Right lung (tissue), 2 donors: ENCODE measurements at regions not wholly inside any gene's neighbourhood (a gene's known extent, or its start where the extent isn't known, plus 50 kb on each side); places are given as distances from the start of the nearest gene placed in this dataset.

Source experiments
- DNase-seq, 2 donors: peaks; one replicate each; pipeline ENCODE4 v3.0.0-alpha.2; 2013

GRCh38 chrX:46447384-46447783 lies 97.8 kb downstream of the ZNF674 start:
- DNase-seq = no peak

- DNase-seq = peak; percentile 82 to 85
These were observed 98.4 kb downstream of the ZNF674 start for GRCh38 chrX:46446727-46447378.

- DNase-seq = no peak
These were observed 101.2 kb downstream of the ZNF674 start for GRCh38 chrX:46444011-46444410.

- no peak for DNase-seq
These were observed 108.5 kb downstream of the ZNF674 start for GRCh38 chrX:46436744-46437143.

- no peak for DNase-seq
These were observed 111.3 kb downstream of the ZNF674 start for GRCh38 chrX:46433892-46434291.

- DNase-seq = peak; percentile 37 to 61
These were observed 136.4 kb downstream of the ZNF674 start for GRCh38 chrX:46408553-46409407.

GRCh38 chrX:46407753-46408130 lies 137.5 kb downstream of the ZNF674 start:
- no peak for DNase-seq

- no peak for DNase-seq
These were observed 138.0 kb downstream of the ZNF674 start for GRCh38 chrX:46407036-46407752.

GRCh38 chrX:46404774-46405173 lies 140.4 kb downstream of the ZNF674 start:
- DNase-seq = no peak

- DNase-seq = no peak
These were observed 144.4 kb downstream of the ZNF674 start for GRCh38 chrX:46400530-46401443.

GRCh38 chrX:46398874-46399273 lies 146.3 kb downstream of the ZNF674 start:
- DNase-seq = no peak

GRCh38 chrX:46398126-46398525 lies 147.1 kb downstream of the ZNF674 start:
- no peak for DNase-seq

- no peak for DNase-seq
These were observed 158.7 kb downstream of the ZNF674 start for GRCh38 chrX:46386511-46386910.

- DNase-seq = no peak
These were observed 162.2 kb downstream of the ZNF674 start for GRCh38 chrX:46383006-46383405.

- no peak for DNase-seq
These were observed 162.6 kb downstream of the ZNF674 start for GRCh38 chrX:46382595-46382994.

GRCh38 chrX:46381630-46382029 lies 163.6 kb downstream of the ZNF674 start:
- DNase-seq = no peak

- DNase-seq = no peak
These were observed 165.0 kb downstream of the ZNF674 start for GRCh38 chrX:46380148-46380752.

GRCh38 chrX:46376246-46376885 lies 168.9 kb downstream of the ZNF674 start:
- peak in 1 of 2 donors; percentile 3 for DNase-seq

GRCh38 chrX:46375831-46376230 lies 169.4 kb downstream of the ZNF674 start:
- DNase-seq = no peak

- no peak for DNase-seq
These were observed 170.8 kb downstream of the ZNF674 start for GRCh38 chrX:46374371-46374770.

GRCh38 chrX:46367491-46367890 lies 177.7 kb downstream of the ZNF674 start:
- no peak for DNase-seq
